Neutrophil (primary cell): ENCODE measurements at regions not wholly inside any gene's neighbourhood (a gene's known extent, or its start where the extent isn't known, plus 50 kb on each side); places are given as distances from the start of the nearest gene placed in this dataset.

Experiments used
- H3K27ac ChIP-seq: fragments of 200-600 bp; sonication (generic); 2 replicates; pipeline ENCODE4 v1.5.1; 2016; ENCODE audit warnings: mild to moderate bottlenecking, moderate library complexity
- H3K27me3 ChIP-seq: fragments of 200-600 bp; sonication (generic); 2 replicates; pipeline ENCODE4 v1.6.0; 2016; ENCODE audit warnings: mild to moderate bottlenecking
- H3K36me3 ChIP-seq: fragments of 200-600 bp; sonication (generic); 2 replicates; pipeline ENCODE4 v1.5.1; 2017
- H3K4me1 ChIP-seq, 2 experiments: fragments of 200-600 bp in 1 of 2; sonication (generic) in 1 of 2; 1 replicate in 1 of 2; 2 replicates in 1 of 2; pipeline versions ENCODE4 v1.5.1 to v1.6.1; 2013 to 2016; ENCODE audit warnings: low read depth in 1 of 2, low read length in 1 of 2, mild to moderate bottlenecking in 1 of 2, moderate library complexity in 1 of 2; ENCODE audit not compliant: control insufficient read depth in 1 of 2, insufficient read depth in 1 of 2
- H3K4me3 ChIP-seq, 2 experiments: fragments of 200-600 bp in 1 of 2; sonication (generic) in 1 of 2; 1 replicate in 1 of 2; 2 replicates in 1 of 2; pipeline ENCODE4 v1.5.1; 2013 to 2016; ENCODE audit warnings: low read depth in 1 of 2, low read length in 1 of 2, mild to moderate bottlenecking in 1 of 2, moderate library complexity in 1 of 2
- H3K9me3 ChIP-seq: fragments of 200-600 bp; sonication (generic); 2 replicates; pipeline ENCODE4 v1.5.1; 2016
- CTCF ChIP-seq: fragments of 200-600 bp; sonication (generic); IDR thresholded peaks from 2 replicates; pipeline ENCODE4 v1.5.1; 2016; ENCODE audit warnings: antibody characterized with exemption

- TF ChIP-seq CTCF = no peak
- Histone ChIP-seq H3K9me3 (no peaks in the 10 kb centered on the region), H3K4me3 (no peak overlapping the region)
These were observed 168.6 kb upstream of the AFDN start for GRCh38 chr6:167658106-167658505.

GRCh38 chr6:167659046-167659445, 167.7 kb upstream of the AFDN start:
- Histone ChIP-seq H3K27ac (no peak overlapping the region), H3K4me3 (no peak overlapping the region), H3K9me3 (no peaks in the 10 kb centered on the region), H3K27me3 (no peaks in the 10 kb centered on the region), H3K36me3 (no peaks in the 10 kb centered on the region), H3K4me1 (no peaks in the 10 kb centered on the region)
- TF ChIP-seq CTCF = no peak

More at GRCh38 chr6:167658106-167658505, 168.6 kb upstream of the AFDN start:
- Histone ChIP-seq H3K36me3 (no peaks in the 10 kb centered on the region), H3K4me1 (no peaks in the 10 kb centered on the region), H3K27me3 (no peaks in the 10 kb centered on the region), H3K27ac (no peak overlapping the region)

GRCh38 chr6:167660424-167660823, 166.3 kb upstream of the AFDN start:
- Histone ChIP-seq H3K36me3 (no peaks in the 10 kb centered on the region), H3K4me3 (no peak overlapping the region), H3K9me3 (no peaks in the 10 kb centered on the region), H3K27me3 (no peaks in the 10 kb centered on the region), H3K27ac (no peak overlapping the region), H3K4me1 (no peaks in the 10 kb centered on the region)
- TF ChIP-seq CTCF = no peak

- Histone ChIP-seq H3K4me3 (no peak overlapping the region), H3K27ac (no peak overlapping the region), H3K27me3 (no peaks in the 10 kb centered on the region), H3K36me3 (no peaks in the 10 kb centered on the region), H3K9me3 (no peaks in the 10 kb centered on the region), H3K4me1 (no peaks in the 10 kb centered on the region)
- TF ChIP-seq CTCF = no peak
These were observed 165.7 kb upstream of the AFDN start for GRCh38 chr6:167660944-167661551.

GRCh38 chr6:167661552-167662044, 165.1 kb upstream of the AFDN start:
- no peaks in the 10 kb centered on the region for H3K4me1 ChIP-seq
- no peaks in the 10 kb centered on the region for H3K9me3 ChIP-seq
- H3K36me3 ChIP-seq = no peaks in the 10 kb centered on the region
- H3K27ac ChIP-seq = no peak overlapping the region
- no peak overlapping the region for H3K4me3 ChIP-seq
- no peaks in the 10 kb centered on the region for H3K27me3 ChIP-seq
- TF ChIP-seq CTCF = no peak
